HEK293 (cell line): ENCODE measurements at regions not wholly inside any gene's neighbourhood (a gene's known extent, or its start where the extent isn't known, plus 50 kb on each side); places are given as distances from the start of the nearest gene placed in this dataset.

Experiments
- GLI4 ChIP-seq: fragments of 450-650 bp; formaldehyde crosslinking; IDR thresholded peaks from 2 replicates; pipeline ENCODE4 v1.5.1; 2016; ENCODE audit warnings: missing biosample characterization, missing genetic modification characterization
- ZBTB7A ChIP-seq: fragments of 450-650 bp; formaldehyde crosslinking; IDR thresholded peaks from 2 replicates; pipeline ENCODE4 v1.5.1; 2016; ENCODE audit warnings: low read depth, missing biosample characterization, missing genetic modification characterization
- ZNF214 ChIP-seq: fragments of 450-650 bp; formaldehyde crosslinking; IDR thresholded peaks from 2 replicates; pipeline ENCODE4 v1.5.1; 2017; ENCODE audit warnings: missing biosample characterization, mild to moderate bottlenecking, missing genetic modification characterization, borderline replicate concordance
- TF ChIP-seq, protein P1 (sequence below): fragments of 450-650 bp; formaldehyde crosslinking; IDR thresholded peaks from 2 replicates; pipeline ENCODE4 v1.5.1; 2016; ENCODE audit warnings: missing biosample characterization, missing genetic modification characterization
- TF ChIP-seq, protein P2 (sequence below): fragments of 450-650 bp; formaldehyde crosslinking; IDR thresholded peaks from 2 replicates; pipeline ENCODE4 v1.5.1; 2016; ENCODE audit warnings: missing biosample characterization, missing genetic modification characterization

DNA sequence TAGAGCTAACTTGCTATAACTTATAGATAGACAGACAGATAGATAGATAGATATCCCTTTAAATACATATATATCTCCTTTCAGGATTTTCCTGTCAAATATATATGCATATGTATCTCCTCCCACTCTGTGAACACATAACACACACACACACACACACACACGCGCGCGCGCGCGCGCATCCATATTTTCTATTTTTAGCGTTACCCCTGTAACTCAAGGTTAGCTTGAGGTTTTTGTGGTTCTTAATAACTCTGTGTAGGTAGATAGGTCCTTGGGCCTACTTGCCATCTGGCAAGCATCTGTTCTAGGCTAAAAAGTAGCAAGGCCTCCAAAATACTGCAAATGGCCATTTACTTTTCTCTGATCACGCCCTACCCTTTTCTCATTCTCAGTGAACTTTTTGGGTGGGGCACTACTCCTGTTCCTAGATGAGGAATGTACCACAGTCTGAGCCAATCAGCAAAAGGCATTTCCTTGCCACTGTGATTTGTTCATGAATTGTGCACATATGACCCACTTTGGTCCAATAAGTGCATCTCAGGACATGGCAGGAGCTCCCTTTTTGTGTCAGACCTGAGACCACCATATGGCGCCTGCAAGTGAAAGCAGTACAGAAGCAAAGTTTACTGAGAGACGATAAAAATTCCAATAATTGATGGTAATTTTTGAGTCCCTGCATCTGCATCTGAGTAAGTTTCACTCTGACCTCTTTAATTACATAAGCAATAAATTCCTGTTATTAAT, 740.5 kb upstream of the API5 start:
- no peak for TF ChIP-seq GLI4 (tag by site-specific recombination)
- TF ChIP-seq ZBTB7A (tag by site-specific recombination), result no peak
- TF ChIP-seq ZNF214 (tag by site-specific recombination), result no peak
- TF ChIP-seq, protein P1, sequence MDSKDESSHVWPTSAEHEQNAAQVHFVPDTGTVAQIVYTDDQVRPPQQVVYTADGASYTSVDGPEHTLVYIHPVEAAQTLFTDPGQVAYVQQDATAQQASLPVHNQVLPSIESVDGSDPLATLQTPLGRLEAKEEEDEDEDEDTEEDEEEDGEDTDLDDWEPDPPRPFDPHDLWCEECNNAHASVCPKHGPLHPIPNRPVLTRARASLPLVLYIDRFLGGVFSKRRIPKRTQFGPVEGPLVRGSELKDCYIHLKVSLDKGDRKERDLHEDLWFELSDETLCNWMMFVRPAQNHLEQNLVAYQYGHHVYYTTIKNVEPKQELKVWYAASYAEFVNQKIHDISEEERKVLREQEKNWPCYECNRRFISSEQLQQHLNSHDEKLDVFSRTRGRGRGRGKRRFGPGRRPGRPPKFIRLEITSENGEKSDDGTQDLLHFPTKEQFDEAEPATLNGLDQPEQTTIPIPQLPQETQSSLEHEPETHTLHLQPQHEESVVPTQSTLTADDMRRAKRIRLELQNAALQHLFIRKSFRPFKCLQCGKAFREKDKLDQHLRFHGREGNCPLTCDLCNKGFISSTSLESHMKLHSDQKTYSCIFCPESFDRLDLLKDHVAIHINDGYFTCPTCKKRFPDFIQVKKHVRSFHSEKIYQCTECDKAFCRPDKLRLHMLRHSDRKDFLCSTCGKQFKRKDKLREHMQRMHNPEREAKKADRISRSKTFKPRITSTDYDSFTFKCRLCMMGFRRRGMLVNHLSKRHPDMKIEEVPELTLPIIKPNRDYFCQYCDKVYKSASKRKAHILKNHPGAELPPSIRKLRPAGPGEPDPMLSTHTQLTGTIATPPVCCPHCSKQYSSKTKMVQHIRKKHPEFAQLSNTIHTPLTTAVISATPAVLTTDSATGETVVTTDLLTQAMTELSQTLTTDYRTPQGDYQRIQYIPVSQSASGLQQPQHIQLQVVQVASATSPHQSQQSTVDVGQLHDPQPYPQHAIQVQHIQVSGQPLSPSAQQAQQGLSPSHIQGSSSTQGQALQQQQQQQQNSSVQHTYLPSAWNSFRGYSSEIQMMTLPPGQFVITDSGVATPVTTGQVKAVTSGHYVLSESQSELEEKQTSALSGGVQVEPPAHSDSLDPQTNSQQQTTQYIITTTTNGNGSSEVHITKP (tag by site-specific recombination), result no peak
- TF ChIP-seq, protein P2, sequence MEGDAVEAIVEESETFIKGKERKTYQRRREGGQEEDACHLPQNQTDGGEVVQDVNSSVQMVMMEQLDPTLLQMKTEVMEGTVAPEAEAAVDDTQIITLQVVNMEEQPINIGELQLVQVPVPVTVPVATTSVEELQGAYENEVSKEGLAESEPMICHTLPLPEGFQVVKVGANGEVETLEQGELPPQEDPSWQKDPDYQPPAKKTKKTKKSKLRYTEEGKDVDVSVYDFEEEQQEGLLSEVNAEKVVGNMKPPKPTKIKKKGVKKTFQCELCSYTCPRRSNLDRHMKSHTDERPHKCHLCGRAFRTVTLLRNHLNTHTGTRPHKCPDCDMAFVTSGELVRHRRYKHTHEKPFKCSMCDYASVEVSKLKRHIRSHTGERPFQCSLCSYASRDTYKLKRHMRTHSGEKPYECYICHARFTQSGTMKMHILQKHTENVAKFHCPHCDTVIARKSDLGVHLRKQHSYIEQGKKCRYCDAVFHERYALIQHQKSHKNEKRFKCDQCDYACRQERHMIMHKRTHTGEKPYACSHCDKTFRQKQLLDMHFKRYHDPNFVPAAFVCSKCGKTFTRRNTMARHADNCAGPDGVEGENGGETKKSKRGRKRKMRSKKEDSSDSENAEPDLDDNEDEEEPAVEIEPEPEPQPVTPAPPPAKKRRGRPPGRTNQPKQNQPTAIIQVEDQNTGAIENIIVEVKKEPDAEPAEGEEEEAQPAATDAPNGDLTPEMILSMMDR, result no peak
